NCI-H1417 treated with DMSO at 0.1 percent for 48 hours (cell line): ENCODE measurements at regions not wholly inside any gene's neighbourhood (a gene's known extent, or its start where the extent isn't known, plus 50 kb on each side); places are given as distances from the start of the nearest gene placed in this dataset.

Experiments used
- DNase-seq: peaks from one replicate; lab custom pipeline; 2025; lab: John Stamatoyannopoulos, UW

- DNase-seq = no peak
These were observed 541.4 kb upstream of the PLXNA2 start for GRCh38 chr1:208785629-208786028.

GRCh38 chr1:208787219-208787618 is 543.0 kb upstream of the PLXNA2 start:
- no peak for DNase-seq

- DNase-seq = no peak
These were observed 543.9 kb upstream of the PLXNA2 start for GRCh38 chr1:208788013-208788540.

GRCh38 chr1:208791456-208791855 is 547.3 kb upstream of the PLXNA2 start:
- DNase-seq = no peak

- DNase-seq = no peak
These were observed 549.7 kb upstream of the PLXNA2 start for GRCh38 chr1:208793861-208794345.

GRCh38 chr1:208799186-208799585 is 555.0 kb upstream of the PLXNA2 start:
- no peak for DNase-seq

- DNase-seq = no peak
These were observed 559.0 kb upstream of the PLXNA2 start for GRCh38 chr1:208803011-208803811.

GRCh38 chr1:208807446-208808127 is 563.4 kb upstream of the PLXNA2 start:
- no peak for DNase-seq

GRCh38 chr1:208808301-208808700 is 564.1 kb upstream of the PLXNA2 start:
- DNase-seq = no peak

GRCh38 chr1:208809876-208810275 is 565.7 kb upstream of the PLXNA2 start:
- DNase-seq = no peak

- no peak for DNase-seq
These were observed 574.7 kb upstream of the PLXNA2 start for GRCh38 chr1:208818770-208819445.

GRCh38 chr1:208820580-208821212 is 576.5 kb upstream of the PLXNA2 start:
- DNase-seq = no peak

- no peak for DNase-seq
These were observed 577.8 kb upstream of the PLXNA2 start for GRCh38 chr1:208821939-208822338.

- no peak for DNase-seq
These were observed 581.1 kb upstream of the PLXNA2 start for GRCh38 chr1:208825300-208825699.

GRCh38 chr1:208829595-208829994 is 585.4 kb upstream of the PLXNA2 start:
- DNase-seq = no peak

GRCh38 chr1:208834381-208835096 is 590.4 kb upstream of the PLXNA2 start:
- peak; percentile 71 for DNase-seq

- peak; percentile 43 for DNase-seq
These were observed 590.9 kb upstream of the PLXNA2 start for GRCh38 chr1:208835097-208835463.

- no peak for DNase-seq
These were observed 591.6 kb upstream of the PLXNA2 start for GRCh38 chr1:208835781-208836180.

- peak; percentile 21 for DNase-seq
These were observed 593.1 kb upstream of the PLXNA2 start for GRCh38 chr1:208837242-208837641.

GRCh38 chr1:208841436-208841835 is 597.3 kb upstream of the PLXNA2 start:
- no peak for DNase-seq

GRCh38 chr1:208842451-208842850 is 598.3 kb upstream of the PLXNA2 start:
- no peak for DNase-seq
